GM19467 (cell line): ENCODE measurements at regions not wholly inside any gene's neighbourhood (a gene's known extent, or its start where the extent isn't known, plus 50 kb on each side); places are given as distances from the start of the nearest gene placed in this dataset.
A peak's percentile ranks its signal among the peaks of the same experiment; 100 is the strongest.
"Not testable (repeated sequence)": the region's sequence is repeated elsewhere in the genome, so short reads cannot be mapped to it uniquely, and the experiment has no call there.

Source experiments
- ATAC-seq: cut with Tn5 transposase; IDR thresholded peaks from one replicate; pipeline ENCODE4 v1.9.1; 2021; ENCODE audit warnings: mild to moderate bottlenecking, moderate library complexity; ENCODE audit not compliant: unreplicated experiment

DNA sequence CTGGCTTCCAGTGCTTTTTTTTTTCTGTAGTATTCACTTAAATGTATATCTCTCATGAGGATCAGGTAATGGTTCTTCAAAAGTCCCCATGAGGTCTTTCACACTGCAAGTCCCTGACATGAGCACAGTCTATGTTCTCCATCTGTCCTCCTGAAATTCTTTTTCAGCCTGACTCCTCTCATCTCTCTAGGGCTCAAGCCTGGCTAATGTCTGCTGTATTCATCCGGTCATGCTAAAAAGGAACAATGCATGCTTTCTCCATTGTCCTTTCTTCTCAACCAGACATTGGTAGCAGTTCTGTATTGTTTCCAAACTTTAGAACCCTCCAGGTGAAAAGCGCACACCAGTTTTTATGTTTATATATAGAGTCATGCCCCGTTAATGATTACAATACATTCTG lies 368.3 kb upstream of the OLFM3 start:
- ATAC-seq, result no peak

- ATAC-seq, result no peak
Observed at GRCh38 chr1:102336602-102337001, 339.9 kb upstream of the OLFM3 start.

DNA sequence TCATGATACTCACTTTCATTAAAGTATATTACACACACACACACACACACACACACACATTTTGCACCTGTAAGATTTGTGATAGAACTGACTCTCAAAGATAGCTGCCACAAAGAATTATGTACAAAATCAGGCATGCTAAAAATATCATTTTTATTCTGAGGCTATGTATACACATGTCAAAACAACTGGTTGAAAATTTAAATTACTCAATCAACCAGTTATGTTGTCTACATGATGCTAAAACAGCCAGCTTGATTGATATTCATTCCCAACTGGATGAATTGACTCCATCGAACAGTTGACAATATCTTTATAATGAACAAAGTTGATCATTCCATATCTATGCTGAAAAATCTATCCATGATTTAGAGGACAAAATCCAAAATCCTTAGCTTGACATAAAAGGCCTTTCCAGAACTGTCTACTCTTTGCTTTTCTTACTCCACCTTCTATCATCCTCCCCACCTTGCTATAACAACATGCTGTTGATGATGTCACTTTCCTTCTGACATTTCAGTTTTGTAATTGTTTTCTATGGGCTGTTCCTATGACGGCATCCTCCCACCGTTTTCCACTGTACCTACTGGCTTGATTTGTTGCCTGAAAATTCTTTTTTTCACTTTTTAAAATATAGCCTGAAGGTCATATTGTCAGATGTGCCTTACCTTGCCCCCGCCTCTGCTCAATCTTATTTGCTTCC lies 321.5 kb upstream of the OLFM3 start:
- no peak for ATAC-seq

- ATAC-seq, result no peak
Observed at GRCh38 chr1:102315096-102315495, 318.4 kb upstream of the OLFM3 start.

DNA sequence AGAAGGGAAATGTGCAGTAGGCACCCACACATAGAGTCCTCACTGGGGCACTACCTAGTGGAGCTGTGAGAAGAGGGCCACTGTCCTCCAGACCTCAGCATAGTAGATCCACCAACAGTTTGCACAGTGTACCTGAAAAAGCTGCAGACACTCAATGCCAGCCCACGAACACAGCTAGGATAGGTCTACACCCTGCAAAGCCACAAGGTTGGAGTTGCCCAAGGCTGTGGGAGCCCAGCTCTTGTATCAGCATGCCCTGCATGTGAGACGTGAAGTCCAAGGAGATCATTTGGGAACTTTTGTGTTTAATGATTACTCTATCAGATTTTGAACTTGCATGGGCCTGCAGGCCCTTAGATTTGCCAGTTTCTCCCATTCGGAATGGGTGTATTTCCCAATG lies 299.4 kb upstream of the OLFM3 start:
- no peak for ATAC-seq

- no peak for ATAC-seq
Observed at GRCh38 chr1:102282955-102283354, 286.2 kb upstream of the OLFM3 start.

- ATAC-seq, result no peak
Observed at GRCh38 chr1:102262994-102263393, 266.3 kb upstream of the OLFM3 start.

DNA sequence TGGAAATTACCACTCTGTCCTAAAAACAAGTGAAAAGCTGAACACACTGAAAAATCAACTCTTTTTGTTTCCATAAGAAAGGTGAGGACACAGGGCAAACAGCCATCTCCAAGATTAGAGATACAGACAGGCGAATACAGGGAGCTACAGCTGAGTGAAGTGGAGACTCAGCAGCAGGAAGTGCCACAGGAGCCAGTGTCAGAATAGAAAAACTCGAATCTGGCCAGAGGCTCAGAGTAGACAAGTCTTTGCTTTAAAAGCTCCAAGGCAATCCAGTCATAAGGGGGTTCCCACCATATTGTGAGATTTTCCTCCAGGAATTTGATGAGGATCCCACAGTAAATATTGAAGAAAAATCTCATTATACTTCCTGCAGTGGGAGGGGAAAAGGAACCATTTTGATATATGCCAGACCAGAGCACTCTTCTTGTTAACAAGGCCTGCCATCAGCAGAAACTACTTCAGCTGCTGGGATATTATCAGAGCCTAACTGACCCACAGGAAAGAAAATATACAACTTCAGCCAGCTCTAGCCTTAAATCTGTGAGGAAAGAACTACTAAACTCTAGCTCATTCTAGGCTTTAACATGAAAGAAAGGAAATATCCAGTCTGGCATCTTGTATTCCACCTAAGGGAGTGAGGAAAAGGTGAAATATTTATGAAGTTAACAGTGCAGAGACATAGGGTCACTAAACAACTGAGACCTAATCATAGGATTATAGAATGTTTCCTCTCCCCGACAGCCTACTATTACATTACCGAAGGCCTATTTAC lies 256.2 kb upstream of the OLFM3 start:
- ATAC-seq, result no peak

DNA sequence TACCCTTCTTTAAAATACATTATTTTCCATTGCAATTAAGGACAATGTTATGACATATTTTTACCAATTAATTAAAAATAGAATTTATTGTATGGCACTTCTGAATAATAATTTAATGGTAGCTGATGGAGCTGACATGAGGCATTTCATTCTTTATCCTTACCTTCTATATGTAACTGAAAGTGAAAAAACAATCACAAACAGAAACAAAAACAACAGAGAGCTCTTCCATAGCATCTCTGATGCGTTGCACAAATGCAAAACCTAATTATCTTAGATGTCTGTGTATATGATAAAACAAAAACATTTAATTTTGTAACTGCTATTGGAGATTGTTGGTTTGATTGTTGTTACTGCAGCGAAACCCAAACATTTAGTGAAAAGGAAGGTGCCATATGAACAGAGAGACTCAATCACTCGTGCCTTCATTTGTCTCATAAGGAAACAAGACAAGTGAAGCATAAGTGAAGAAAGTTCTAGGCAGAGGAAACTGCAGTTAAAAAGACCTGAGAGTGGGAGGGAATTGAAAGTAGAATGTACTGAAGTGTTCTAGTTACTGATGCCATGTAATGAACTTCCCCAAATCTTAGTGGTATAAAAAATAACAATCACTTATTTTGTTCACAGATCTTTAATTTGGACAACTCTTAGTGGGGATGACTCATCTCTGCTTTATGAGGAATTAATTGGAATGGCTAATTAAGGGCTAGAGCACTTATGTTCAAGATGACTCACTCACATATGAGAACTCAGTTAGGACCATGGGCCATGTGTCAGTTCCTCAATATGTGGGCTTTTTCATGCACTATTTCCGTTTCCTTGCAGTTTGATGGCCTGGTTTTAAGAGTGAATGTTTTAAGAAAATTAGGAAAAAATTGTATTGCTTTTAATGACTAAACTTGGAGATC lies 245.0 kb upstream of the OLFM3 start:
- ATAC-seq, result peak; percentile 78

- ATAC-seq, result no peak
Observed at GRCh38 chr1:102239247-102239646, 242.5 kb upstream of the OLFM3 start.

GRCh38 chr1:102234753-102235359 lies 238.1 kb upstream of the OLFM3 start:
- no peak for ATAC-seq

- ATAC-seq, result peak; percentile 47
Observed at GRCh38 chr1:102219463-102219862, 222.7 kb upstream of the OLFM3 start.

GRCh38 chr1:102210891-102211290 lies 214.2 kb upstream of the OLFM3 start:
- not testable (repeated sequence) for ATAC-seq

- peak; percentile 70 for ATAC-seq
Observed at GRCh38 chr1:102191723-102192122, 195.0 kb upstream of the OLFM3 start.

DNA sequence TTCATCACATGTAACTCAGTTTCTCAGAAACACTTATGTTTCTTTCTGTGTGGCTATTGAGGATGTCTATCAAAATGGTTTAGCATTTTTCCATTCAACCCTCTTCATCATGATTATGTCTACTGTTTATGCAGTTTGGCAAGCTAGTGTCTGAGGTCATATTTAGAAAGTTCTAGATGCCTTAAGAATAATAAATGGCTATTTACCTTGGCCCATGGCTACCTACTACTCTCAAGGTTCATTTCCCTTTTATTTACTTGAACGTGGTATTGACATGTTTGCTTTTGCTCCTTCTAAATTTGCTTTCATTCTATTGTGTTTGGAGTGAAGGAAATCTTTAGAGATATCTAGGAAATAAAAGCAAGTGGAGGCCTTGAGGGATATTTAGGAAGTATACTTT lies 193.7 kb upstream of the OLFM3 start:
- ATAC-seq, result no peak

DNA sequence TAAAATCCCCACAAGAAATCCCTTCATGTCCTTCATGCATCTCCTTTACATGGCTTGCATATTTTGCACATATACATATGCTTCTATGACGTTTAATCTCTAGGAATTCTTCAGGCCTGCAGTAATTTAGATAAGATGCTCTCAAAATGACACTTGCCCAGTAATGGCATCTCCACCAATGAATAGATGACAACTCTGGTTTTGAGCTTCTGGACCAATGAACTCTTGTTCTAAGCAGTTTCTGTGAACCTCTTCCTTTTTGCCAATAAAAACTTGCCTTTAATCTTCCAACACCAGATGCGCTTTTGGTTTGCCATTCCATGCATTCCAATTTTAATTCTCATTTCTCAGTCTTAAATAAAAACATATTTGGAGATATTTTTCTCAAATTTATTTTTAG lies 189.8 kb upstream of the OLFM3 start:
- ATAC-seq, result no peak

GRCh38 chr1:102185260-102185659 lies 188.5 kb upstream of the OLFM3 start:
- ATAC-seq, result no peak

GRCh38 chr1:102184477-102184876 lies 187.8 kb upstream of the OLFM3 start:
- ATAC-seq, result no peak

DNA sequence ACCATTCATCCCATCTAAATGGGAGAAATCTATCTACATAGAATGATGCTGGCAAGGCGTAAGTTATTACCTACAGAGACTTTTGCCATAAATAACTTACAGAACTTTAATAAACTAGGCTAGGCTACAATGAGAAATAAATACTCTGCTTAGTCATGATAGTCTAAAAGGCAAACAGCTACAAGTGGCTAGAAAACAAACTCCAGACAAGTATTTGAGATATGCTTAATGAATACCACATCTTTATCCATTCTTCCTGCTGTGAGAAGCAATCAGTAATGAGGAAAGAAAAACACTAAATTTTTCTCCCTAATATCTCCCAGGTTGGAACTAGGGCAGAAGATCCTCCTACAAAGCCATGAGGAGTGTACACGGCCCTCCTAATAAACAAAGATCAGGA lies 187.0 kb upstream of the OLFM3 start:
- ATAC-seq, result no peak

DNA sequence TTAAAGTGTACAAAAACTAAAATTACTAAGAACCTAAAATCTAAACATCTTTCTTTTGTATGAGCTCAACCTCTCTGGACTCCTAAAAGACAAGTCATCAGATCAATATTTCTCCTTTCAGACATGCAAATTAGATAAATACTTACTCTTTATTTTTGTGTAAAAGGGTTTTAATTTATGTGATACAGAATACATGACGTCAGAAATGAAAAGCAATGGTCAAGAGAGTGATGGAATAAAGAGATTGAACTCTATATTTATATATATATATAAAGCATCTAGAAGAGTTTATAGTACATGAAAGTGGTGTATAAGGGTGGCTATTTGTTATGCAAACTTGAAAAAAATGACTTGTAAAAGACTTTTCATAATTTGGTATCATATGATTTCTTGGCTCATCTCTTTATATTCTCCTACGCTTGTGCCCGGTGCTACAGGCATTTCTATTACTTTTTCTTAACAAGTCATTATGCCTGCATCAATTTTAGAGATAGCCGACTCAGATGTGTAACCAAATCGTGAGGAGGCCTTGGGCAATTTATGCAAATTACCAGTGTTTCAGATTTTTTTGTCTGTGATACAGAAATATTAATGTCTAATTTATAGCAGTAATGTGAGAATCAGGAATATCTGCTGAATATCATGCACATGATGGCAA lies 186.0 kb upstream of the OLFM3 start:
- no peak for ATAC-seq

DNA sequence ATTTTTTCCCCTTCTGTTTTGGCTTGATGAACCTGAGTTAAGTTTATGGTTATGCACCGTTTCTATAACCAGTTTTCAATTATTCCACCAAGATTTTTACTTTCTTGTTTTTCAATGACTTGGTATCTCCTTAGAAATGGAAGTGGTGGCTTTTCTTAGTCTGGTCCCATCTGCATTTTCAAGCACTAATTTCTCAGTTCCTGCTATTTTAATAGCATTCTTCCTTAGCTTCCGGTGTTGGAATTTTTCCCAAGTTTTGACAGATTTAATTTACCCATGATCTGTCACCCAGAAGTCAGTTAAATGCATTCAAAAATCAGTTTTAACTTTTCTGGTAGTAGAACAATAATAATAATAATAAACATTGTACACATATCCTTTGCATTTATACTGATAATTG lies 184.6 kb upstream of the OLFM3 start:
- no peak for ATAC-seq
